ENCODE measurements at regions not wholly inside any gene's neighbourhood (a gene's known extent, or its start where the extent isn't known, plus 50 kb on each side); places are given as distances from the start of the nearest gene placed in this dataset.

- DNase-seq, result no peak
Observed at GRCh38 chr4:110778521-110778920, 155.6 kb upstream of the PITX2 start.

GRCh38 chr4:110780538-110780937 lies 157.7 kb upstream of the PITX2 start:
- no peak for DNase-seq

GRCh38 chr4:110781944-110782343 lies 159.1 kb upstream of the PITX2 start:
- DNase-seq, result no peak

- DNase-seq, result no peak
Observed at GRCh38 chr4:110787109-110787508, 164.2 kb upstream of the PITX2 start.

GRCh38 chr4:110787707-110788106 lies 164.8 kb upstream of the PITX2 start:
- DNase-seq, result no peak

- no peak for DNase-seq
Observed at GRCh38 chr4:110788302-110788701, 165.4 kb upstream of the PITX2 start.

GRCh38 chr4:110792036-110792435 lies 169.2 kb upstream of the PITX2 start:
- DNase-seq, result no peak

GRCh38 chr4:110793381-110793801 lies 170.5 kb upstream of the PITX2 start:
- DNase-seq, result no peak

GRCh38 chr4:110793890-110794554 lies 171.1 kb upstream of the PITX2 start:
- no peak for DNase-seq

GRCh38 chr4:110795971-110796370 lies 173.1 kb upstream of the PITX2 start:
- no peak for DNase-seq

- no peak for DNase-seq
Observed at GRCh38 chr4:110797486-110797885, 174.6 kb upstream of the PITX2 start.

GRCh38 chr4:110798687-110799086 lies 175.8 kb upstream of the PITX2 start:
- peak; percentile 21 for DNase-seq

- no peak for DNase-seq
Observed at GRCh38 chr4:110799211-110799610, 176.3 kb upstream of the PITX2 start.

GRCh38 chr4:110801591-110801990 lies 178.7 kb upstream of the PITX2 start:
- DNase-seq, result no peak

GRCh38 chr4:110808351-110808878 lies 185.5 kb upstream of the PITX2 start:
- no peak for DNase-seq

GRCh38 chr4:110815950-110816349 lies 193.1 kb upstream of the PITX2 start:
- no peak for DNase-seq

GRCh38 chr4:110816367-110816766 lies 193.5 kb upstream of the PITX2 start:
- no peak for DNase-seq

- no peak for DNase-seq
Observed at GRCh38 chr4:110821186-110821585, 198.3 kb upstream of the PITX2 start.

GRCh38 chr4:110823251-110823650 lies 200.4 kb upstream of the PITX2 start:
- DNase-seq, result no peak

- no peak for DNase-seq
Observed at GRCh38 chr4:110824344-110824743, 201.5 kb upstream of the PITX2 start.

- DNase-seq, result no peak
Observed at GRCh38 chr4:110826656-110827055, 203.8 kb upstream of the PITX2 start.

GRCh38 chr4:110830461-110830860 lies 207.6 kb upstream of the PITX2 start:
- DNase-seq, result no peak

- DNase-seq, result no peak
Observed at GRCh38 chr4:110837896-110838450, 215.1 kb upstream of the PITX2 start.

- DNase-seq, result no peak
Observed at GRCh38 chr4:110840221-110840654, 217.4 kb upstream of the PITX2 start.

All from renal pelvis (tissue), 1 donor.